ENCODE measurements at regions not wholly inside any gene's neighbourhood (a gene's known extent, or its start where the extent isn't known, plus 50 kb on each side); places are given as distances from the start of the nearest gene placed in this dataset.

- H3K4me3 ChIP-seq (ENCODE audit: low read length), result no peak overlapping the region
- no peaks in the 10 kb centered on the region for H3K79me2 ChIP-seq (replicated peaks; ENCODE audit: insufficient read depth, low read length)
- TF ChIP-seq TAF1 (IDR thresholded peaks at IDR 0.05; ENCODE audit: low read depth) (no peak), SMC3 (conservative IDR thresholded peaks at IDR 0.05; ENCODE audit: poor library complexity) (no peak), POLR2AphosphoS5 (IDR thresholded peaks at IDR 0.05) (no peak), REST (IDR thresholded peaks at IDR 0.05; ENCODE audit: borderline replicate concordance) (no peak), EP300 (conservative IDR thresholded peaks at IDR 0.05; ENCODE audit: poor library complexity, severe bottlenecking) (no peak), RAD21 (conservative IDR thresholded peaks at IDR 0.05) (no peak), CTCF (IDR thresholded peaks at IDR 0.05; ENCODE audit: poor library complexity, severe bottlenecking) (no peak), MXI1 (conservative IDR thresholded peaks at IDR 0.05; ENCODE audit: poor library complexity, severe bottlenecking) (no peak), EZH2 (IDR thresholded peaks at IDR 0.05; ENCODE audit: borderline replicate concordance, insufficient read depth, low read length, poor library complexity, severe bottlenecking) (no peak)
- no peaks in the 10 kb centered on the region for H3K27me3 ChIP-seq (ENCODE audit: insufficient read depth, low read depth, low read length)
- no peaks in the 10 kb centered on the region for H3F3A ChIP-seq (ENCODE audit: insufficient read depth, low read length, poor library complexity, severe bottlenecking)
- H3K9ac ChIP-seq (ENCODE audit: low read length), result no peak overlapping the region
- H2AFZ ChIP-seq (ENCODE audit: low read depth, low read length), result no peak overlapping the region
- H4K20me1 ChIP-seq (ENCODE audit: insufficient read depth), result no peaks in the 10 kb centered on the region
- H3K9me3 ChIP-seq (ENCODE audit: low read length), result no peaks in the 10 kb centered on the region
- H3K36me3 ChIP-seq (ENCODE audit: insufficient read depth, low read length), result no peaks in the 10 kb centered on the region
- no peak overlapping the region for H3K27ac ChIP-seq (ENCODE audit: low read length)
- no peak overlapping the region for H3K4me2 ChIP-seq (ENCODE audit: low read length)
- no peaks in the 10 kb centered on the region for H3K9me2 ChIP-seq (ENCODE audit: insufficient read depth, low read length)
These were observed 101.6 kb upstream of the KCND2 start for GRCh38 chr7:120171406-120171805.

GRCh38 chr7:120180221-120180620, 92.8 kb upstream of the KCND2 start:
- H3K9me3 ChIP-seq (ENCODE audit: low read length), result no peaks in the 10 kb centered on the region
- H3F3A ChIP-seq (ENCODE audit: insufficient read depth, low read length, poor library complexity, severe bottlenecking), result no peaks in the 10 kb centered on the region
- no peak overlapping the region for H3K4me3 ChIP-seq (ENCODE audit: low read length)
- H3K4me2 ChIP-seq (ENCODE audit: low read length), result no peak overlapping the region
- H3K9me2 ChIP-seq (ENCODE audit: insufficient read depth, low read length), result no peaks in the 10 kb centered on the region
- no peak overlapping the region for H3K9ac ChIP-seq (ENCODE audit: low read length)
- TF ChIP-seq SMC3 (conservative IDR thresholded peaks at IDR 0.05; ENCODE audit: poor library complexity) (no peak), EP300 (conservative IDR thresholded peaks at IDR 0.05; ENCODE audit: poor library complexity, severe bottlenecking) (no peak), TAF1 (IDR thresholded peaks at IDR 0.05; ENCODE audit: low read depth) (no peak), MXI1 (conservative IDR thresholded peaks at IDR 0.05; ENCODE audit: poor library complexity, severe bottlenecking) (no peak), REST (IDR thresholded peaks at IDR 0.05; ENCODE audit: borderline replicate concordance) (no peak), CTCF (IDR thresholded peaks at IDR 0.05; ENCODE audit: poor library complexity, severe bottlenecking) (no peak), EZH2 (IDR thresholded peaks at IDR 0.05; ENCODE audit: borderline replicate concordance, insufficient read depth, low read length, poor library complexity, severe bottlenecking) (no peak), RAD21 (conservative IDR thresholded peaks at IDR 0.05) (no peak), POLR2AphosphoS5 (IDR thresholded peaks at IDR 0.05) (no peak)
- no peaks in the 10 kb centered on the region for H3K27me3 ChIP-seq (ENCODE audit: insufficient read depth, low read depth, low read length)
- H4K20me1 ChIP-seq (ENCODE audit: insufficient read depth), result no peaks in the 10 kb centered on the region
- H2AFZ ChIP-seq (ENCODE audit: low read depth, low read length), result no peak overlapping the region
- no peaks in the 10 kb centered on the region for H3K79me2 ChIP-seq (replicated peaks; ENCODE audit: insufficient read depth, low read length)
- no peak overlapping the region for H3K27ac ChIP-seq (ENCODE audit: low read length)
- H3K36me3 ChIP-seq (ENCODE audit: insufficient read depth, low read length), result no peaks in the 10 kb centered on the region

Data from neural cell (in vitro differentiated cells).